HG03135 (cell line): ENCODE measurements at regions not wholly inside any gene's neighbourhood (a gene's known extent, or its start where the extent isn't known, plus 50 kb on each side); places are given as distances from the start of the nearest gene placed in this dataset.
"Not testable (repeated sequence)": the region's sequence is repeated elsewhere in the genome, so short reads cannot be mapped to it uniquely, and the experiment has no call there.

Experiments
- ATAC-seq: cut with Tn5 transposase; IDR thresholded peaks from one replicate; pipeline ENCODE4 v1.9.1; 2021; ENCODE audit warnings: mild to moderate bottlenecking, moderate library complexity; ENCODE audit not compliant: unreplicated experiment

DNA sequence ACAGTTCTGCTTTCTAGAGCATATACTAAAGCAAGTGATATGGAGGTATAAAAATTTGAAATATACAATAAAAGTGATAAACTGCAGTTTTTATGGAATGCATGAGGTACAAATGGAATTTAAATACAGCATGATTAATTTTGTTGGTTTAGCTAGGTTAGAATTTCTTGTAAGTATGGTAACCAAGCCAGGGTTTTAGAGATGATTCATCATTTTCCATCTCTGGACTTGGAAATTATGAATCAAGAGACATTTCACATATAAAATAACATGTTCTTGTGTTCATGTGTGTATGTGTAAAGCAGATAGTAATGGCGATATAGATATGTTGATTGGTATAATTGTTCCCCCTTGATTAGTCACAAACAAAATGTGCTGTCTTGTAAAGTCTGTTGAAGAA, 1219.8 kb downstream of the CDH8 start:
- no peak for ATAC-seq

DNA sequence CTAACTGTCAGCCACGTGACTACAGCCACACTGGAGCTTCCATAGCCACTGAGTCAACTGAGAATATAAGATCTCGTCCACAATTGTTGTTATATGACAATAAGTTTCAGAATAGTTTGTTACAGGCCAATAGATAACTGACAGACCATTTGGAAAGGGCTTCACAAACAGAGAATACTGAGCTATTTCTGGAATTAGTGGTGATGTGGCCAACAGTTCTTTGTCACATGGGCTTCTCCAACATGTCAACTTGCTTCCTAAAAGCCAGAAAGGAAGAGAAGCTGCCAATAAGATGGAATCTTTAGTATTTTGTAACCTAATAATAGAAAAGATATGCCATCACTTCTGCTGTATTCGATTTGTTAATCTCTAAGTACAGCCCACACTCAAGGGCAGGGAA, 1220.4 kb downstream of the CDH8 start:
- no peak for ATAC-seq

DNA sequence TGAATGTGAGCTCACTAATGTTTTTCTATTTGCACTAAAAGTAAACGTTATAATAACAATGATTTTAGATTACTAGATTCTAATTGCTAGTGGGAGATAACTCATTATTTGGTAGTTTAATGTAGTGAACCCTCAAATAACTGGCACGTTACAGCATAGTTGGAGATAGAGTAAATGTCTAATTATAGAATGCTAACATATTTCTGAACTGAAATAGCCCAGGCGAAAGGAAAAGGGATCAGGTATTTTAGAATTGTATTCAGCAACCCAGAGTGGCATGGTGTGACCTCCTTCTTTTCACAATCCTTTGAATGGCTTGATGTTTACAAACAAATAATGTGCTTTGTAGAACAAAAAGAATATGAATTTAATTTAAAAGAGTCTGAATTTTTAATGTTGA, 1221.2 kb downstream of the CDH8 start:
- ATAC-seq = no peak

DNA sequence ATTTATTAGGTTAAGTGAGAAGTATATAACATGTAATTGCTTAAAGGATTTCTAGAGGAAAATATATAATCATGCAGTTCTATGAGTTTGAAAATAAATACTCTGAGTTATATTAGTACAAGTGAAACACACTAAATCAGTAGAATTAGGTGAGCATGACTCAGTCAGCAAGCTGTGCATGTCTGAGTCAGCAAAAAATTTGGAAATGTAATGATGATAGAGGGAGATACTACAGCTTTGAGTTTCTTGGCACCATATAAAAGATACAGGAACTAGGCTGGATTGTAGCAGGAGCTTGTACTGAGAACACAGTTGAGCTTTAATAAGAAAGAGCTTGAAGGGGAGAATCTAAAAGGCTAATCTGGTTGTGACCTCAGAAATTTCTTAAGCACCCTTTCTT, 1224.6 kb downstream of the CDH8 start:
- no peak for ATAC-seq

DNA sequence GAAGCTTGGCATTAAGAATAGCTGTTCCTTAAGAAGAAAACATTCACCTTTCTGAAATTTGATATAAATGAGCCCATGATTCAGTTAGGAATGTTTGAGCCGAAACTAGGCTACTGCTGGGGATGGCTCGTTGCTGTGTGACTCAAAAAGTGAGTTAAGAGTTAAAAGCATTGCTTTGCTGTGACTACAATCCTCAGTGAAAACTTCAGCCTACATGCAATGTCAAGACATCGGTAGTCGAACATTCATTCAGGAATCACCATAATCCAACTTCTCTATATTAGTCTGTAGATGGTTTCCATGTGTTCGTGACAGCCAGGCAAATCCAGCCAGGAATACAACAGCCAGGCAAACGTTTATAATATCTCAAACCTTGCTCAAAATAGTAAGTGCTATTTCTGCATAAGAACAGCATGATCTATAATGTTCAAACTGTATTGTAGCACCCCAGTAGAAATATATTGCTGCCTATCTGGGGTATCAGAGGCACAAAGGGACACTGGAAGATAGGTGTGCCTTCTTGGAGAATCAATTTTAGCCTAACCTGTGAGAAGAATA, 1225.1 kb downstream of the CDH8 start:
- ATAC-seq = no peak

DNA sequence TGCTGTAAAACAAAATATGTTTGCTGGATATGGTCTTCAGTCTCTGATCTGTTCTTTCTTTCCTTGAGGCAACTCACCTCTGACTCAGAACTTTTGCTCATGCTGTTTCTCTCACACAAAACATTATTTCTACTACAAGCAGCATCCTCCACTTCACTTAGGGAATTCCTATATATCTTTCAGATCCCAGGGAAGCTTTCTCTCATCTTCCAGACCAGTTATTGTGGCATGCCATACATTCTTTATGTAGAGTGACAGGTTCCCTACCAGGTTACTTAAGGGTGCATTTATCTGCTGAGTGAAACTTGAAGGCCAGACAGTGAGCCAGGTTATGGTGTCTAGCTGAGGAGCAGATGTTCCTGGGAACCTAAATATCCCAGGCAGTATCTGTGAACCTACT, 1226.0 kb downstream of the CDH8 start:
- ATAC-seq = no peak

DNA sequence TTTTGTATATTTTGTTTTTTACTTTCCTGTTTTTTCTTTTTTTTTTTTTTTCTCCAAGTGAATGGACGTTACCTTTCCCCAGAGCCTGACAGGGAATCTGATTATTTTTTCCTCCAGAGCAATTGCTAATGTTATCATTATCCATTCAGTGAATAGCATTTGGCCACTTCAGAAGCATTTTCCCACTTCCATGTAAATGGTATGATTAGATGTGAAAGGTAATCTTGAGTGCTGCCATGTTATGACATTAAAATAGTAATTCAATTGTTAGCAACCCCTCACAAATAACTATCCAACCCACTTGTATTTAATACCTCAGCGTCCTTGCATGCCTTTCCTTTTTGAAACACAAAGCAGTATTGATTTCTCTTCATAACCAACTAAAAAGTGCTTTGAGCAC, 1243.8 kb downstream of the CDH8 start:
- ATAC-seq = no peak

DNA sequence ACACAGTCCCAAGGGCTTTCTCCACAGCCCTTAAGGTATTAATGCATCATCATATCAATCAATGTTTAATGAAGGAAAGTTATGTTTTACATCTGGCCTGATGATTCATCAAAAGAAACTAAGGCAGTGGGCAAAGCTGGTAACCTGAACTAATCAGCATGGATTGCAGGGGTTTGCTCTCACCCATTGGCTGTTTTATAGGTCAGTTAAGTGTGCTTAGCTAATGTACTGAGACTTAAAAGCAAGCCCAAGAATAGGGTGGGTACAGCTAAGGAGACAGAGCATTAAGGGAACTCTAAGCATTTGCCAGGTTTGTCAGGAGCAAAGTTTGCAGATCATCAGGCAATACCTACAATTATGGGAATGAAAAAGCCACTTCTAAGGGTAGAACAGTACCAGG, 1247.6 kb downstream of the CDH8 start:
- ATAC-seq = no peak

DNA sequence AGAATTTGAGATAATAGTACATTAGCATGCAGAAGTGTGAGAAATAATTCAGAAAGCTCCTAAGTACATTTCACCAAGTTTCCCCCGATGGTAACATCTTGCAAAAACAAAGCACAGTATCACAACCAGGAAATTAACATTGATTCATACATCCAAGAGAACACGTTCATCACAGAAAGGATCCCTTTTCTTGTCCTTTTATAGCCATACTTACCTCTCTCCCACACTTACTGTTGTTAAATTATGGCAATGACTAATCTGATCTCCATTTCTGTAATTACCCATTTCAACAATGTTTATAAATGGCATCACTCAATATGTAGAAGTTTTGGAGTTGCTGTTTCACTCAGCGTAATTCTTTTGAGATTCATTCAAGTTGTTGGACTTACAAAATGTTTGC, 1260.0 kb downstream of the CDH8 start:
- ATAC-seq = no peak

DNA sequence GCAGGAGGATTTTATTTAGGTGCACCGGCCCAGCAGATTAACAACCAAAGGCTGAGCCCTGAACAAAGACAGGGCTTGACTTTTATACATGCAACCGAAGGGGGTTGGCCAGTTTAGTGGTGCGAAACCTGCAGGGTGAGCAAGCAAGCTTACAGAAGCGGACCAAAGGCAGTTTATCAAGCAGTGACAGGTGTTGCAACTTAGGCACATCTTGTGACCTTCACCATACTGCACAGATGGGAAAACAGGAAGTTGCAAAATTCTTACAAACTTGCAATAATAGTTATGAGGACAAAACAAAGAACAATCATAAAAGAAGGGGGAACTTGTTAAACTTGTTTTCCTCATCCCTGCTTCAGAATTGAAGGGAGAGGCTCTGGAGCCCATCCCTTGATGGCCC, 1265.1 kb downstream of the CDH8 start:
- ATAC-seq = no peak

DNA sequence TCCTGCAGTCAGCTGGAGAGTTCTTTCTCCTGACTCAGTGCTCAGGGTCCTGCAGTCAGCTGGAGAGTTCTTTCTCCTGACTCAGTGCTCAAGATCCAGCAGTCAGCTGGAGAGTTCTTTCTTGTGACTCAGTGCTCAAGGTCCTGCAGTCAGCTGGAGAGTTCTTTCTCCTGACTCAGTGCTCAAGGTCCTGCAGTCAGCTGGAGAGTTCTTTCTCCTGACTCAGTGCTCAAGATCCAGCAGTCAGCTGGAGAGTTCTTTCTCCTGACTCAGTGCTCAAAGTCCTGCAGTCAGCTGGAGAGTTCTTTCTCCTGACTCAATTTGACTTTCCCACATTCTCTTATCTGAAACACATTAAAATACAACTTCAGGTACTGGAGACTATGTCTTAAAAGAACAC, 1265.9 kb downstream of the CDH8 start:
- ATAC-seq = not testable (repeated sequence)

DNA sequence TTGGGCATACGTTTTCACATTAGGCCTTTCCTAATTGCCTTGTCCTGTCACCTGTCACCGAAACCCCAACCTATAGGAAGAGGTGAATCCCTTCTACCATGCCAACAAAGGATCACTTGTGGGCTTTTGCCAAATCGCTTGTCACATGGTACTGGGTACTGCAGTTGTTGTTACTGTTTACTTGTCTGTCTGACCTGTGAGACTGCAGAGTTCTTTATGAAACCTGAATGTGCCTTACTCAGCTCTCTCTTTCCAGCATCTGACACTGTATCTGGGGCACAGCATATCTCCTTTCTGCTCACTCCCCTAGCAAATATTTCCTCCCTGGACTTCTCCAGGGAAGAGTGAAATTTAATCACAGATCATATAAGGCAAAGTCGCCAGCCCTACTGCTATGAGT, 1272.4 kb downstream of the CDH8 start:
- ATAC-seq = no peak

DNA sequence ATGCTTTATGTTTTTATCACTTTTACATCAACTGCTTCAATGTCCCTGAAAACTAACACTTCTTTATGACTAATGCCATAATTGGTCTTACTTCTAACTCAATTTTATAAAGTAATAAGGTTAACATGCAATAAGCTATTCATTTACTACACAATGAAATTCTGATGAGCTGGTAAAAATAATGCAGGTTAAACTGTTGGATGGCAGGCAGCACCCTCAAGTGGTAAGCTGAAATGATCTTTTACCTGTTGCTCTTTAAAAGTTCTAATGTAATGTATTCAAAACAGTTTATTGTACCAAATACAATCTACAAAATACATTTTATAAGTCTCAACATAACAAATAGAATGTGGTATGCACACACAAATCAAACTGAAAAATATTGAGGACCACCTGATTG, 1280.3 kb downstream of the CDH8 start:
- ATAC-seq = no peak

DNA sequence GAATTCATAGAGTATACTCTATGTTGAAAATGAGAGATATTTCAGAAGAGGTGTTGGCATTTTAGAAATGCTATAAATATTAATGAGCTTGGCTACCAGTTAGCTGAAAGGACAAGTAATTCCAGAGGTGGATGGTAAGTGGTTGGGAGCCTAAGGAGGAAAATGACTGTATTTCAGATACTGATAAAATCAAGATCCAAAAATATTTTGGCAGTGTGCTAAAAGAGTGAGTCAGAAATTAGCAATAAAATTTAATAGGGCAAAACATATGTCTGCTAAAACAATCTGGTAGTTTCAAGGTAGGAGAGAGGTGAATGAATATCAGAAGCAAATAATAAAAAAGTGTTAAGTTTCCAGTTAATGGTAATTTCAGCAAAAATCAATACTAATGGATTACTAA, 1287.9 kb downstream of the CDH8 start:
- ATAC-seq = no peak

DNA sequence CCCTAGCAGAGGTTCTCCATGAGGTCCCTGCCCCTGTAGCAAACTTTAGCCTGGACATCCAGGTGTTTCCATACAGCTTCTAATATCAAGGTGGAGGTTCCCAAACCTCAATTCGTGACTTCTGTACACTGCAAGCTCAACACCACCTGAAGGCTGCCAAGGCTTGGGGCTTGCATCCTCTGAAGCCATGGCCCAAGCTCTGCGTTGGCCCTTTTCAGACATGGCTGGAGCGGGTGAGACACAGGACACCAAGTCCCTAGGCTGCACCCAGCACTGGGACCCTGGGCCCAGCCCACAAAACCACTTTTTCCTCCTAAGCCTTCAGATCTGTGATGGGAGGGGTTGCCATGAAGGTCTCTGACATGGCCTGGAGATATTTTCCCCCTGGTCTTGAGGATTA, 1292.0 kb downstream of the CDH8 start:
- ATAC-seq = no peak

DNA sequence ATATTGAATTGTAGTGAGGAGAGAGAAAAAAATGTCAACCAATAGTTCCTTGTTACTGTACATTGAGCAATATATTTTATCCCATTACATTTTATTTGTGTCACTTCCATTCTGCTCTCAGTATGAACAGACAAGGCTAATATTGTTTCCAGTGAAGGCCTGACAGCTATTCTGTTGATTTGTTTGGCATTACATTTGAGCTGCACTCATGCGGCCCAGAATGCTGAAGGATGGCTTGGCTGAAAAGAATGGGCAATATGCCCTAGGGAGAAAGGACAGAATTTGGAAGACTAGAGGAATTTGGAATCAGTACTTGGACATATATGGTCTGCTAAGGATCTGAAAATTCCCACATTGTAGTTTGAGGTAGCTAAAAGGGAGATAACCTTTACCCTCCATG, 1294.4 kb downstream of the CDH8 start:
- ATAC-seq = no peak

DNA sequence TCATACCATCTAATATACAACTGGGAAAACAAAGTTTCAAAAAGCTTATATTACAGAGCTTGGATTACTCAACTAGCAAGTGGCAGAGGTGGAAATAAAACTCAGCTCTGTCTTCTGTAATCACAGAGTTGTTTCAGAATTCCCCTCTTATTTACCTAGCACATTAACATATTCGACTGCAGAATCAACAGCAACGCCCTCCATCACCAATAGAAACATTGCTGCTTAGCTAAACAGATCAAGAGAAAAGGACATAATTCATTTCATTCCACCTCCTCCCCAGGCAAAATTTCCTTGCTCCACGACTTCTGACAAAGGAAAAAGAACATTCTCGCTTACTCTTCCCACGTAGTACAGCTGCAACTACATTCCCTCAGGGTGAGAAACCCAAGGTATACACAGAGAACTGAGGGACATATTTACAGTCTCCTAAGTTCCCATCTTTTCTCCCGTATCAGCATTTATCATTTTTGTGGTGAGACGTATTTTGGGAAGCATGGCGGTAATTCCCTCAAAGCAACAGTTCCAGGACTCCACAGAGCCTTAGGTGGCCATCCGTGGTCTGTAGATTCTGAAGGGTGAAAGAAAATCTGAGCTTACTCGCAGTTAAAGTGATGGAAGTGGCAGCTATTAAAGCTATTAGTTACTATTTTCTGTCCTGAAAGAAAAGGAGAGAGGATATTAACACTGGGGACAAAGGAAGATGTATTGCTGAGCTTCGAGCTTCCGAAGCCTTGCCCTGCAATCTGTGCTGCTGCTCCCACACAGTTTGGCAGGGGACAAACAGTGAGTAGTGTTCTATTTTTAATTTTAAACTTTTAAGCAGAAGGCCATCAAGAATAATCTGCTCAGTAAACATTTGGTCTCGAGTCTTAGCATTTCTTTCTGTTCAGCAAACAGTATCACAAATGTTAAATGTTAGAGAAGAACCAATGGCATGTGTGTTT, 1296.2 kb downstream of the CDH8 start:
- ATAC-seq = no peak

DNA sequence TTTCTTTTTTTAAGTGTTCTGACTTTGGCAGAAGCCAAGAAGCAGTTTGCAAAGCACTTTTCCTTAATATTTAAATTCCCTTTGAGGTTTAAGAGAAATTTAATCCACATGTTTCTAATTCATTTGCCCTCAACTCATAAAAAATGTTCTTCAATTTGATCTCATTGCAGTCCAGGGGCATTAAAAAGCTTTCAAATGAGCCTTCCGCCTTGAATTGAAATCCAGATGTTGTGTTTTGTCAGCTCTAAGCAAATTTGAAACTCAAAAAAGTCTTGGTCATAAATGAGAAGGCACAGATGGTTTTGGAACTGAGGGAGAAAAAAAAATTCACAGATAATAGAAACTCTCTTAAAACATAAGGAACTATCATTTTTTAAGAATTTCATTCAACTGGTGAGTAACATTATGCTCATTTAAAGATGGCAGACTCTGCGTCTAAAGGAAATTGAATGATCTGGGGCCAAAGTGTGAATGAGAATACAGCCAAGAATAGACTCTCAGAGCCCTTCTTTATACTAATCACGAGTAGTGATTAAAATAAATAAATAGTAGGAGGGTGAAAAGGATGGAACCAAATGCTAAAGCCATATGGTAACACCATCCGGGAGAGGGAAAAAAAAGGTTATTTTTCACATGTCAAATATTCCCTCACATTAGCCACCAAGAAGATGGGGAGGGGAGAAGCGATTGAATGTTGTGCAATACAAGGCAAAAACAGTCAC, 1304.7 kb downstream of the CDH8 start:
- no peak for ATAC-seq

DNA sequence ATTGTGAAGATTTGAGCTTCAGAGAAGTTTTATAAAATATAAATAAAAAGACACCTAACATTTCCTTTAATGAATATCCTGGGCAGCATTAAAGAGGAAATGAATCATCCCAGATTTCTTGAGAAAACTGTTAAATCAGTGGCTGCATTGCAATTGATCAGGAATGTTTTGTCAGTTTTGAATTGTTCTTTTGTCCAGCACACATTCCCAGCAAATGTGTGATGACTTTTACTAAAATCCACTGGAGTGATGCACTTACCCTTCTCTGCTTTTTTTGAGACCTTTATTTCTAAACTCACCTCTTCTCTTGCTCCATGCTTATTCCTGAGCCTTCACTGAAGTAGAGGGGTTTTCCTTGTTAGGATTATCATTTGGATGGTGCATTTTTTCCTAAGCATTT, 1307.2 kb downstream of the CDH8 start:
- no peak for ATAC-seq

DNA sequence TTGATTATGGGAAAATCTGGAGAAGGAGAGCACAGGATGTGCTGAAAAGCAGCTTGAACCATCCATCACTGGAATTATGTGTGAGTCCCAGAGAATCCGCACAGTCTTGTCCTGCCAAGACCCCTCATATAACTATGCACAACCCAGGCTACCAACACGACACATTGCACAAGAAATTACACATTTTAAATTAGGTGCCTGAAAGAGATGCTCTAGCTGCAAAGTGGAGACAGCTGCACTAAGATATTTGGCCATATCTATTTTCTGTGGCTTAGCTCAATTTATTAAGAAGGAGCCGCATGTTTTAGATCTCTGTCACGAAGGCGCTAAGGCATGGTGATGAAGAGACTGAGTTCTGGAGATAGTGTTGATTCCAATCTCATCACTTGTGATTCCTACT, 1308.4 kb downstream of the CDH8 start:
- ATAC-seq = no peak

DNA sequence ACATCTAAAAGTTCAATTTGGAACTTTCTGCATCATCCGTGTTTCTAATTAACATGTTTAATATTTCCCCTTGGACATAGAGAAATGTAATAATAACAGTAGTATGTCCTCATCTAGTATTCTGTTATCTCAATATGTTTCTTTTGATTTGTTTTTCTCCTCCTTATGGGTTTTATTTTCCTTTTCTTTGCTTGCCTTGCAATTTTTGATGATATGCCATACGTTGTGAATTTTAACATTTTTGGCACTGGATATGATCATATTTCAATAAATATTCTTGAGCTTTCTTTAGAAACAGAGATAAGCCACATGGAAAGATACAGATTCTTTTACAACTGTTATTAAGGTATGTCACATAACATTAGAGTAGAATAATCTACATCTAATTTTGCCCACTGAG, 1316.2 kb downstream of the CDH8 start:
- ATAC-seq = no peak

DNA sequence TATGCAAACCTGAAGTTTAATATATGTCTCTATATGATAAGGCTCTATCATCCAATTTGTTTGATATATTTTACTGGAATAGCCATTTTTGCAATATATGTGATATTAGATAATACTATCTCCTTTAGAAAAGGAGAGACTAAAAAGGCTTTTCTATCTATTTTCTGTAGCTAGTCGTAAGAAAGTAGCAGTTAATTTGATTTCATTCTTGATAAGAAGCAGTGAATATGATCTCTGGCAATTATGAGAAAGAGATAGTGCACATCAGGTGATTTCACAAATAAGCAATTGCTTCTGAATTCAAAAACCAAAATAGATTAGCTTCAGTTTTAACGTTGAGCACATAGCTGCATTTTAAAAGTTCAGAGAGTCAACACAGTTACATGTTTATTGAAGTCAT, 1318.4 kb downstream of the CDH8 start:
- no peak for ATAC-seq
